NCI-H1105 (cell line): ENCODE measurements at regions not wholly inside any gene's neighbourhood (a gene's known extent, or its start where the extent isn't known, plus 50 kb on each side); places are given as distances from the start of the nearest gene placed in this dataset.
"Not testable (repeated sequence)": the region's sequence is repeated elsewhere in the genome, so short reads cannot be mapped to it uniquely, and the experiment has no call there.

Experiments
- DNase-seq: peaks from one replicate; lab custom pipeline; 2025; lab: John Stamatoyannopoulos, UW

- DNase-seq = no peak
Observed at GRCh38 chr15:24150542-24150941, 463.4 kb upstream of the NDN start.

DNA sequence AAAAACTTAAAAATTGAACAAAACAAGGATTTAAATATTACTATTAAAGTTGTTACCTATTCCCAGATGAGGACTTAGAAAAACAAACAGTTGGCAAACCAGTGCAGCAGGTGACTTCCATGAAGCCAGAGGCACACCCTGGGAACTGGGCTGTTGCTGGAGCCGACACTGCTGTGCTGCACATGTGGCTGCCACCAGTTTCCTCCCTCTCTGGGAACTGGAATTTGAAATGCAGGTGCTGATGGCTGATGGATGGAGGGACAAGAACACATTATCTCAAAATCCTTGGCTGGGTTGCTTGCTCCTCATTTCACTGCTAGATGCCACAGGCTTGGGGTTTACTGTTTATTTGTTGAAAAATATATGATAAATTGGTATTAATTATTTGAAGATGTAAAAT is 471.2 kb upstream of the NDN start:
- DNase-seq = not testable (repeated sequence)

DNA sequence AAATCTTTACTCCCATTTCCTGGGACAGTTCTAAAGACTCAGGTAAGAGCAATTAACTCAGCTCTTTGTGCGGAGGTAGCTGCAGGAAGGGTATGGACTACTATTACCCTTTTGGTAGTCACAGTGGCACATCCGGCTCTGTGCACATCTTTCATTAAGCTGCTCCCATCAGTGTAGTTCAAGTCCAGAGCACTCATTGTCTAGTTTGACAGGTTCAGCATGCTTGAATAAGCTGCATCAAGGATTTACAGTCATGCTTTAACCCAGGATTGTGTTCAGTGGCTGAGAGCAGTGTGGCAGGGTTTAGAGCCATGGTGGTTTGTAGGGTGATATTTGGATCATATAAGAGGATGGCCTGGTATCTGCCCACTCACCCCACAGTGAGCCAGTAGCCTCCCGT is 478.4 kb upstream of the NDN start:
- not testable (repeated sequence) for DNase-seq

DNA sequence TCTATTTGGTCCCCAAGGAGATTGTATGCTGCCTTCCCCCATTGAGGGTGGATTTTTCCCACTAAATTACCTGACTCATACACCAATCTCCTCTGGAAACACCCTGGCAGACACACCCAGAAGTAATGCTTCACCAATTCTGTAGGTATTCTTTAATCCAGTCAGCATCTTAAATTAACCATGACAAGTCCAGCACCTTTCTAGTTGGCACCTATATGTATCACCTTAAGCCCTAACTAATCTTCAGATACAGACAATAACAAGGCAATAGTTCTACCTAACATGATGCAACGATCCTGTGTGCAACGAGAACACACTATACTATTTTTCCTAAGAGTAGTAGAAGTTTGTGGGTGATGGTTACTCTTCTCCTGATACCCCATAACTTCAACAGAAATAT is 473.3 kb upstream of the NPAP1 start:
- DNase-seq = not testable (repeated sequence)

GRCh38 chr15:24211742-24212476 is 463.7 kb upstream of the NPAP1 start:
- DNase-seq = not testable (repeated sequence)

DNA sequence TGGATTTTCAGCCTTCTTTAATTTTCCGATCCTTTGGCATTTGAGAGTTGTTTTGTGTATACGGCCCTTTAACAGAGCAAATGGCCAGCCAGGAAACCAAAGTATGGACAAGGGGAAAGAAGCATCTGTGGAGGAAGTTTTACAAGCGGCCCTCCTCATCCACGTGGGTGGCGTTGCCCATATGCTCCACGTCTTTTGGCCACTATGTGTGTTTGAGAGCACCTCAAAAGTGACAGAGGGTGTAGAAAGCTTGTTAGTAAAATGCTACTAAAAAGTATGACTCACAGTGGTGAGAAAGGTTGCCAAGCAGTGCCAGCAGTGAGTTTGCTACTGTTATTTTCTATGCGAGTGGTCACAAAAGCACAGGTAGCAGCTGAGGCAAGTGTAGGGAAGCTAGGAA is 451.8 kb upstream of the NPAP1 start:
- DNase-seq = no peak

DNA sequence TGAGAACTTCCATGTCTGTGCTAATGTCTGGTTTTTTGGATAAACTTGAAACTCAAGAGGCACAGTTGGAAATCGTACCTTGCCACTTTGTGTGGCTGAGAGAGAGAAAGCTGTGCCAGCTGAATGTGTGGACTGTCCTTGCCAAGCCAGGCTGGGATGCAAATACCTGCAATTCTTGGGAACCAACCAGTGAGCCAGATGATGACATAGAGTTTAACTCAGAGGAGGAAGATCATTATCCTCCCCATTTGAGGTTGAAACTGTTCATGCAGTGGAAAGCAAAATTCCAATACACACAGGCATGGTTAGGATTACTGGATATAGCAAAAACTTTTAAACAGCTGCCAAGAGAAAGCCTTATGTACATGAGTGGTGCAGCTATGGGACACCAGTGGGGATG is 451.4 kb upstream of the NPAP1 start:
- DNase-seq = no peak

GRCh38 chr15:24228922-24229321 is 446.7 kb upstream of the NPAP1 start:
- DNase-seq = not testable (repeated sequence)

DNA sequence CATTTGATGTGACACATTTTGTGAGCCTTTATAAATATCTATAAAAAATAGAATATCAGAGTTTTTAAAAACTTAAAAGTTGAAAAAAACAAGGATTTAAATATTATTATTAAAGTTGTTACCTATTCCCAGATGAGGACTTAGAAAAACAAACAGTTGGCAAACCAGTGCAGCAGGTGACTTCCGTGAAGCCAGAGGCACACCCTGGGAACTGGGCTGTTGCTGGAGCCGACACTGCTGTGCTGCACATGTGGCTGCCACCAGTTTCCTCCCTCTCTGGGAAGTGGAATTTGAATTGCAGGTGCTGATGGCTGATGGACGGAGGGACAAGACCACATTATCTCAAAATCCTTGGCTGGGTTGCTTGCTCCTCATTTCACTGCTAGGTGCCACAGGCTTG is 442.4 kb upstream of the NPAP1 start:
- not testable (repeated sequence) for DNase-seq

DNA sequence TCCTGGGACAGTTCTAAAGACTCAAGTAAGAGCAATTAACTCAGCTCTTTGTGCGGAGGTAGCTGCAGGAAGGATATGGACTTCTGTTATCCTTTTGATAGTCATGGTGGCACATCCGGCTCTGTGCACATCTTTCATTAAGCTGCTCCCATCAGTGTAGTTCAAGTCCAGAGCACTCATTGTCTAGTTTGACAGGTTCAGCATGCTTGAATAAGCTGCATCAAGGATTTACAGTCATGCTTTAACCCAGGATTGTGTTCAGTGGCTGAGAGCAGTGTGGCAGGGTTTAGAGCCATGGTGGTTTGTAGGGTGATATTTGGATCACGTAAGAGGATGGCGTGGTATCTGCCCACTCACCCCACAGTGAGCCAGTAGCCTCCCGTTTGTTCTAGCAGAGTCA is 435.0 kb upstream of the NPAP1 start:
- DNase-seq = not testable (repeated sequence)

- DNase-seq = not testable (repeated sequence)
Observed at GRCh38 chr15:24259106-24259505, 416.5 kb upstream of the NPAP1 start.

GRCh38 chr15:24260407-24260806 is 415.2 kb upstream of the NPAP1 start:
- DNase-seq = not testable (repeated sequence)

DNA sequence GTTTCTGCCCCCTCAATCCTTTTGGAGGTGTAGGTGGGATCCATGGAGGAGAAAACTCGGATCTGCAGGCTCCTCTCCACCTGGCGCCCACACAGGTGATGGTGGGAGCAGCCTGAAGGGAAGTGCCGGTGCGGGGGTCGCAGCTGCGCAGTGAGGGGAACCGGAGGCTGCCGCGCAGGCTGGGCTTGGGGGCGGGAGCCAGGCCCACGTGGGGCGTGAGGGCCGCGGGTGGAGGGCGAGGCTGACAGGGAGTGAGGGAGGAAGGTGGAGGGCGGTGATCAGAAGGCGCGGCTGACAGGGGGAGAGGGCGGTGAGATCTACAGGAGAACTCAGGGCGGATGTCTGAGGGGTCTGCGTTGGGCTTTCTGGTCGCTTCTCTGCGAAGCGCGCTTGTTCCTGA is 414.7 kb upstream of the NPAP1 start:
- DNase-seq = not testable (repeated sequence)

- not testable (repeated sequence) for DNase-seq
Observed at GRCh38 chr15:24268536-24269165, 406.9 kb upstream of the NPAP1 start.

DNA sequence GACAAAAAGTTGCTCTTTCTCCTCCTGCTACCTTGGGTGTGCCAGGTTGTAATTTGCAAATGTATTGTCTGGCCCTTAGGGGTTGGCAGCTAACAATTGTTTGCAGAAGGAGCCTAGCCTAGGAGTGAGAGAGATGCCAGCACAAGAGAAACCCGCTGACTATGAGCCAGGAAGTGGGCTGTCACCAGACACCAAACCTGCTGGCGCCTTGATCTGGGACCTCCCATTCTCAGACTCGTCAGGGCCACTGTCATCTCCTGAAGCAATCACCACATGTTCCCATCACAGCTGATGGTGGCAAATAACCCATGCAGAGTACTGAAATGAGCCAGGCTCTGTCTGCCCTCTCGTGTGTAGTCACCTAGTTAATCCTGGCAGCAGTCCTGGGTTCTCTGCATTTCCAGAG is 406.4 kb upstream of the NPAP1 start:
- DNase-seq = no peak

DNA sequence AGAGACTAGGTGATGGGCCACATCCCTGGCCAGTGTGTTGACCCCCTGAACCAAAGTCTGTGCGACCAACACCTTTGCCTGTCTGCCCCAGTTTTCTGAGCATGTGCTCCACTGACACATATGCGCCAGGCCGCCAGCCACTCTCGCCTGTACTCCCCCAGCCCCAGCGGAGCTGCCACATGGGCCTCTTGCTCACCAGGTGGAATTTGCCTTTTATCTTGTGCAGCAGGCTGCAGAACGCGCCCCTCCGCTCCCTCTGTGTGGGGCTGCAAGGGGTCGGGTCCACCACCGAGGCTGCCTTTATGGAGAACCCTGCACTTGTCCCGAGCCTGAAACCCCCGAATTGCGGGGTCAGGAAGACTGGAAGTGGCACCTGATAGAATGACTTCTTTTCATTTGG is 405.7 kb upstream of the NPAP1 start:
- DNase-seq = no peak

- not testable (repeated sequence) for DNase-seq
Observed at GRCh38 chr15:24271496-24272244, 403.9 kb upstream of the NPAP1 start.

GRCh38 chr15:24292837-24293236 is 382.7 kb upstream of the NPAP1 start:
- DNase-seq = no peak

DNA sequence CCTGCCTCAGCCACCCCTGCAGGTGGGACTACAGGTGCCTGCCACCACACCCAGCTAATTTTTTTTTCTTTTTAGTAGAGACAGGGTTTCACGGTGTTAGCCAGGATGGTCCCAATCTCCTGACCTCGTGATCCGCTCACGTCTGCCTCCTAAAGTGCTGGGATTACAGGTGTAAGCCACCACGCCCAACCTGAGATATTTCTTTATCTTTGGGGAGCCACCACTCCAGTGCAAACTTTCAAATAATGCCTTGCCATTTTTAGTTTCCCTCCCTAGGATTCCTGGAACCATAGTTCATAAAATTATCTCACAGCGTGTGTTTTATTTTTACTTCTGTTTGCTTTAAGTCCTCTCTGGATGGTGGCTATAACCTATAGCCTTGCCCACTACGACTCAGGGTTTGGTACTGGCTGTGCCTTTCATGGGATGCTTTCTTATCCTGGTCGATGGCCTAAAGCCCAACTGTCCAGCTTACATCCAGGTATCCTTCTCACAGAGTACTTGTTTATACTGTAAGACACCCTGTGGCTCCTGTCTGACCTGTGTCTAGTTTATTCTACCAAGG is 374.7 kb upstream of the NPAP1 start:
- not testable (repeated sequence) for DNase-seq

DNA sequence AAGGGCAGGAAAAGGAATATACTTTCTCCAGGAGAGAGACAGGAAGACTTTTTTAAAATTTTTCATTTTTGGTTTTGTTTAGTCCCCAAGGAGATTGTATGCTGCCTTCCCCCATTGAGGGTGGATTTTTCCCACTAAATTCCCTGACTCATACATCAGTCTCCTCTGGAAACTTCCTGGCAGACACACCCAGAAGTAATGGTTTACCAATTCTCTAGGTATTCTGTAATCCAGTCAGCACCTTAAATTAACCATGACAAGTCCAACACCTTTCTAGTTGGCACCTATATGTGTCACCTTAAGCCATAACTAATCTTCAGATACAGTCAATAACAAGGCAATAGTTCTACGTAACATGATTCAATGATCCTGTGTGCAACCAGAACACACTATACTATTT is 373.6 kb upstream of the NPAP1 start:
- not testable (repeated sequence) for DNase-seq

DNA sequence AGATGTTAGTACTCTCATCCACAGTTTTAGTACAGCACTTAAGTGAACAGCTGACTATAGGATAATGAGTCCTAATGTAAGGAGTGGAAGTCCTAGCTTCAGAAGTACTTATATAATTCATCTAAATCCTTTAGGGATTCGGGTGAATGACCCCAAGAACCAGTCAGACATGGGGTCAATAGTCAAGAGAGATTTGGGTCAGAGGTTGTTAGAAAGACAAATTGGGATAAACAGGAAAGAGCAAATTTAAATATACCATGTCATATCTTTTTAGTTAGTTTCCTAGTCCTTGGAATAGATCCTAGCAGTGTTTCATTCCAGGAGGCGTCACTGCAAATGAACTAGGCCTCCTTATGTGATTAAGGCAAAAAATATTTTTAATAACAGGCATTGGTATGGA is 370.8 kb upstream of the NPAP1 start:
- not testable (repeated sequence) for DNase-seq

GRCh38 chr15:24305643-24306042 is 369.9 kb upstream of the NPAP1 start:
- DNase-seq = not testable (repeated sequence)

- not testable (repeated sequence) for DNase-seq
Observed at GRCh38 chr15:24309700-24310099, 365.9 kb upstream of the NPAP1 start.
